ENCODE measurements at regions not wholly inside any gene's neighbourhood (a gene's known extent, or its start where the extent isn't known, plus 50 kb on each side); places are given as distances from the start of the nearest gene placed in this dataset.

DNA sequence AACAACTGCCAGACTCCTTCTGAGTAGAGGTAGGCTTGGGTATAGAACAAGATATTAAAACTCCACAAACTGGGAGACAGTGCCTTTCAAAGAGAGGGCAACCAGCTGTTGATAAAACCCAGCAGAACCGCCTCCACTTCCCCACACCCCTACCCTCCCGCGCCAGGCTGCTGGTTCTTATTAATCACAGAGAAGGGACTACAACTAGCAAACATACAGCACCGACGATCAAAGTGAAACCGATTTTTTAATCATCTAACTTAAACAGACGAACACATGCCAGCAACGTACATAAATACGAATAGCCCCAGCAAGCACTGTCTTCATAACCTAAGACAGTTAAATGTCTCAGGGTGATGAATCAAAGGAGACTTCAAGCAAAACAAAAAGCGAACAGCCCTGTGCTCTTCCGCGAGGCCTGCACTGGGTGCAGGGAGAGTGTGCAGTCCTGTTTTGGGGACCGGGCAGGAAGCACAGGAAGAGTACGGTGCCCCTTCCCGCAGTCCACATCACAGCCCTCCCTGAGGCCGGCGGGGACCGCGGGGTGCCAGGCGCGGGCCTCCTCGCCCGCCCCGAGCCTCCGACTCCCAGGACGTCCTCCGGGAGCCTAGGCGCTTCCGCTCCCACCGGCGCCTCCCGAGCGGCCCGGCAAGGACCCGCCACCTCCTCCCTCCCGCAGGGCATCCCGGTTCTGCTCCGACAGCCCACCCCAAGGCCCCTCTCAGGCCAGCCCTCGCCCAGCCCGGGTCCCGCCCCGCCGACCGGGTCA, 75.1 kb upstream of the VGLL4 start:
- intact Hi-C loops (cut with DNase I): no loop called here
- peak; percentile 2 for ATAC-seq
- Histone ChIP-seq H3K36me3 (replicated peaks in 1 of 2; ENCODE audit: insufficient read depth in 1 of 2, low read depth in 2 of 2) (no peaks in the 10 kb centered on the region), H3K27ac (peak overlapping the region; percentile 96 to 99 (median 96)), H3K27me3 (no peaks in the 10 kb centered on the region), H3K4me1 (peaks cover 47% of the 10 kb centered on the region), H3K4me3 (peak overlapping the region; percentile 40 to 56), H3K9me3 (no peaks in the 10 kb centered on the region)
- DNase-seq: peak; percentile 59 to 70 (median 64)
- WGBS, 2 donors: 0% methylated on average over 6 to 44 of the region's 44 CpGs
- peak in 2 of 3 donors; percentile 49 for TF ChIP-seq POLR2A (IDR thresholded peaks at IDR 0.05)
- TF ChIP-seq, protein P1, sequence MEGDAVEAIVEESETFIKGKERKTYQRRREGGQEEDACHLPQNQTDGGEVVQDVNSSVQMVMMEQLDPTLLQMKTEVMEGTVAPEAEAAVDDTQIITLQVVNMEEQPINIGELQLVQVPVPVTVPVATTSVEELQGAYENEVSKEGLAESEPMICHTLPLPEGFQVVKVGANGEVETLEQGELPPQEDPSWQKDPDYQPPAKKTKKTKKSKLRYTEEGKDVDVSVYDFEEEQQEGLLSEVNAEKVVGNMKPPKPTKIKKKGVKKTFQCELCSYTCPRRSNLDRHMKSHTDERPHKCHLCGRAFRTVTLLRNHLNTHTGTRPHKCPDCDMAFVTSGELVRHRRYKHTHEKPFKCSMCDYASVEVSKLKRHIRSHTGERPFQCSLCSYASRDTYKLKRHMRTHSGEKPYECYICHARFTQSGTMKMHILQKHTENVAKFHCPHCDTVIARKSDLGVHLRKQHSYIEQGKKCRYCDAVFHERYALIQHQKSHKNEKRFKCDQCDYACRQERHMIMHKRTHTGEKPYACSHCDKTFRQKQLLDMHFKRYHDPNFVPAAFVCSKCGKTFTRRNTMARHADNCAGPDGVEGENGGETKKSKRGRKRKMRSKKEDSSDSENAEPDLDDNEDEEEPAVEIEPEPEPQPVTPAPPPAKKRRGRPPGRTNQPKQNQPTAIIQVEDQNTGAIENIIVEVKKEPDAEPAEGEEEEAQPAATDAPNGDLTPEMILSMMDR (IDR thresholded peaks at IDR 0.05): no peak

- TF ChIP-seq, protein P1 (IDR thresholded peaks at IDR 0.05): no peak
- no peak for TF ChIP-seq POLR2A (IDR thresholded peaks at IDR 0.05)
- ATAC-seq (no peak), DNase-seq (peak in 2 of 4 donors; percentile 12 to 40)
- intact Hi-C loops (cut with DNase I): no loop called here
- peaks cover 52% of the 10 kb centered on the region for H3K4me1 ChIP-seq
- WGBS, 2 donors: 2 to 4% methylated on average over 9 of the region's 9 CpGs
- peak overlapping the region; percentile 96 to 99 (median 96) for H3K27ac ChIP-seq
- no peaks in the 10 kb centered on the region for H3K27me3 ChIP-seq
- no peaks in the 10 kb centered on the region for H3K9me3 ChIP-seq
- H3K36me3 ChIP-seq (replicated peaks in 1 of 2; ENCODE audit: insufficient read depth in 1 of 2, low read depth in 2 of 2): no peaks in the 10 kb centered on the region
- peak overlapping the region; percentile 5 to 40 for H3K4me3 ChIP-seq
Measured at GRCh38 chr3:11717768-11718636, 74.3 kb upstream of the VGLL4 start.

DNA sequence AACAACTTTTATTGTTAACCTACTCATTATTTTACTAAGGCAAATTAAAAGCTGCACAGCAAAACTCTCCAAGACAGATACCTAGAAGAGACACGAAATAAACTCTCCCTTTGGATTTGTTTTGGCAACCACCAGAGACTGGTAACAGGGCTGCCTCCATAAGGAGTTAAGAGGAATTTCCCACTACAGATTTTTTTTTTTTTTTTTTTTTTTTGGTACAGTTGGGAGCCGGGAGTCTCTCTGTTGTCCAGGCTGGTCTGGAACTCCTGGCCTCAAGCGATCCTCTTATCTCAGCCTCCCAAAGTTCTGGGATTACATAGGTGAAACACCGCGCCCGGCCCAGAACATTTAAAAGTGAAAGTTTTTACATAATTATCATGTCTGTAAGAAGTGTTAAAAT, 73.6 kb upstream of the VGLL4 start:
- H3K4me3 ChIP-seq: no peak overlapping the region
- TF ChIP-seq POLR2A (IDR thresholded peaks at IDR 0.05): no peak
- TF ChIP-seq, protein P1 (IDR thresholded peaks at IDR 0.05): no peak
- no peaks in the 10 kb centered on the region for H3K36me3 ChIP-seq (replicated peaks in 1 of 2; ENCODE audit: insufficient read depth in 1 of 2, low read depth in 2 of 2)
- intact Hi-C loops (cut with DNase I): no loop called here
- peak overlapping the region in 3 of 4 donors; percentile 96 to 99 (median 96) for H3K27ac ChIP-seq
- no peaks in the 10 kb centered on the region for H3K9me3 ChIP-seq
- ATAC-seq (no peak), DNase-seq (no peak)
- H3K4me1 ChIP-seq: peaks cover 56% of the 10 kb centered on the region
- WGBS, 2 donors: 11 to 18% methylated on average over 6 of the region's 6 CpGs
- no peaks in the 10 kb centered on the region for H3K27me3 ChIP-seq

GRCh38 chr3:11716573-11717290, 73.0 kb upstream of the VGLL4 start:
- intact Hi-C loops (cut with DNase I): no loop called here
- 12 to 20% methylated on average over 6 of the region's 6 CpGs for WGBS, 2 donors
- DNase-seq: no peak

More at GRCh38 chr3:11716573-11717290, 73.0 kb upstream of the VGLL4 start:
- Histone ChIP-seq H3K27ac (peak overlapping the region in 3 of 4 donors; percentile 96 to 99 (median 96)), H3K4me3 (no peak overlapping the region), H3K9me3 (no peaks in the 10 kb centered on the region), H3K4me1 (peaks cover 54% of the 10 kb centered on the region), H3K27me3 (no peaks in the 10 kb centered on the region), H3K36me3 (replicated peaks in 1 of 2; ENCODE audit: insufficient read depth in 1 of 2, low read depth in 2 of 2) (no peaks in the 10 kb centered on the region)
- TF ChIP-seq, protein P1 (IDR thresholded peaks at IDR 0.05): no peak
- no peak for TF ChIP-seq POLR2A (IDR thresholded peaks at IDR 0.05)
- ATAC-seq: no peak

Measured in body of pancreas (tissue), 4 donors.